HG03457 (cell line): ENCODE measurements at regions not wholly inside any gene's neighbourhood (a gene's known extent, or its start where the extent isn't known, plus 50 kb on each side); places are given as distances from the start of the nearest gene placed in this dataset.
"Not testable (repeated sequence)": the region's sequence is repeated elsewhere in the genome, so short reads cannot be mapped to it uniquely, and the experiment has no call there.

ENCODE experiments used
- ATAC-seq: cut with Tn5 transposase; IDR thresholded peaks from one replicate; pipeline ENCODE4 v1.9.1; 2021; ENCODE audit warnings: moderate number of reproducible peaks; ENCODE audit not compliant: unreplicated experiment

DNA sequence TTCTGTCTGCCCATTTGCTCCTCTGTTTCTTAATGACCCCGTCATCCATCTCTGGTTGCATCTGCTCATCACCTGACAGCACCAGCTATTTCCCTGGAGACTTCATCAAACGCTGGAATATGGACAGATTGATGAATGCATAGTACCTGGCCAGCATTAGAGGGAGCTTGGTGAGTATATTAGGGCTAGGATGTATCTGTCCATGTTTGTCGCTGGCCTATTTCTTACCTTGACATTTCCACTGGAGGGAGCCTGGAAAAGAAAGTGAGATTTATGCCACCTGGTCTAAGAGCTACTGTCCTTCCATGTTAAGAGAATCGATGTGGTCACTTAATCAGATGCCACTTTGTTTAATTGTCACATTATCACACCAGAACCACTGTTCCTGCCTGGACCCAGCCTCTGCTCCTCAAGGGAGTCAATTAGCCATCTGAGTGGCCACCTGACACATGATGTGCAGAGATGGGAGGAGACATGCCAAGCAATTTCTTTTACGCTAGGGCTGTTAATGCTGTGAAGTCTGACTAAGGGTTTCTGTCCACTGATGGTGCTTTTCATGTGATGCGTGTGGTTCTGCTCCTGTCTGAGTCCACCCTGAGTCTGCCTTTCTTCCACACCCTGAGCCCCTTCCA is 75.3 kb upstream of the SFSWAP start:
- no peak for ATAC-seq

DNA sequence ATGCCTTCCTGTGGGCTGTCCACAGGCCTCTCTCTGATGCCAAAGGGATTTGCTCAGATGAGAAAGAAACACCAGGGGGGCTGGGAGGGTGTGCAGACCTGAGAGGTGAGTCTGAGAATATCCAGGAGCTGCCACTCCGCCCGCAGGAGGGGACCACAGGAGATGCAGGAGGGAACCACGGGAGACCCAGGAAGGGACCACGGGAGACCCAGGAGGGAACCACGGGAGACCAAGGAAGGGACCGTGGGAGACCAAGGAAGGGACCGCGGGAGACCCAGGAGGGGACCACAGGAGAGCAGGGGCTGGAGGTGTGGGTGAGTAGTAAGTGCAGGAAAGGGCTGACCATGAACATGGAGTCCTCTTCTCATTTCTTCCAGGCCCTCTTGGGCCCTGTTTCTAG is 74.6 kb upstream of the SFSWAP start:
- no peak for ATAC-seq

DNA sequence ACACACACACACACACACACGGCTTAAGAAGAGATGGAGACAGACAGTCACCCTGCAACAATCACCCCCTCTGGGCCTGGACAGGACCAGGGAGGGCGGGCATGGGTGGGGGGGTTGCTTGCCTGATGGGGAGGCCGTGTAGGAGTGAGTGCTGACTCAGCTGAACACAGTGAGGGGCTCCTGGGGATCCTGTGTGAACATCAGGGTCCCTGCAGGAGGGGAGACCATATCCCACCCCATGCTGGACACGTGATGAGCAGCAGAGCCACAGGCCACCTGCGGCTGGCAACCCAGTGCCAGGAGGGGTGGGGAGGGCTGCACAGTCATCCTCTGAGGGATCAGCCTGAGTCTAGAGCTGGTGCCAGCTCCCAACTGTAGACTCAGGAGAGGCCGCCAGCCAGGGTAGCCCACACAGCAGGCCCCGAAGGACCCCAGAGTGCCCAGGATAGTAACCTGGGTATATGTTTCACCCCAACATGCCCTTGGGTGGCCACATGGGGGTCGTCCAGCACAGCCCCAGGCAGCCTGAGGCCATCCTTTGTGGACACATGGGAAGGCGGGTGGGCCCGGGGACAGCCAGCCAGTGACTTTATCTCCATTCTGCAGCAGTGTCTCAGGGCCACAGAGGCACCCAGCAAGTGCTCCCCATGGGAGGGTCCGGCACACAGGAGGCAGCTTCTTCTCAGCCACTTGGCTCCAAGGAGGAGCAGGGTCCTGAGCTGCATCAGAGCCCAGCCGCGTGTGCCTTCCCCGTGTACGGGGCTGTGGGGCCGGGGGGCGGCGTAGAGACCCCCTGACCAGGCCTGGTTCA is 73.7 kb upstream of the SFSWAP start:
- ATAC-seq = no peak

DNA sequence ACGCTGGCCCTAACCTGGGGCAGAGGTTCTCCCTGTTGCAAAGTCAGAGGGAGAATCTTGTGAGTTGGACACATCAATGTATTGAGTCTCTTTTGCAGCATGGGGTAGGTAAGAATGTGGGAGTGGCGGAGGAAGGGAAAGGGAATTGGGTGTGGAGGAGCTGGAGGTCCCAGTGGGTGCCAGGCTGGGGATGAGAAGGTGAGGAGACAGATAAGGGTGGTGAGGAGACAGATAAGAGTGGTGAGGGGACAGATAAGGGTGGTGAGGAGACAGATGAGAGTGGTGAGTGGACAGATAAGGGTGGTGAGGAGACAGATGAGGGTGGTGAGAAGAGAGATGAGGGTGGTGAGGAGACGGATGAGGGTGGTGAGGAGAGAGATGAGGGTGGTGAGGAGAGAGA is 72.9 kb upstream of the SFSWAP start:
- ATAC-seq = no peak

DNA sequence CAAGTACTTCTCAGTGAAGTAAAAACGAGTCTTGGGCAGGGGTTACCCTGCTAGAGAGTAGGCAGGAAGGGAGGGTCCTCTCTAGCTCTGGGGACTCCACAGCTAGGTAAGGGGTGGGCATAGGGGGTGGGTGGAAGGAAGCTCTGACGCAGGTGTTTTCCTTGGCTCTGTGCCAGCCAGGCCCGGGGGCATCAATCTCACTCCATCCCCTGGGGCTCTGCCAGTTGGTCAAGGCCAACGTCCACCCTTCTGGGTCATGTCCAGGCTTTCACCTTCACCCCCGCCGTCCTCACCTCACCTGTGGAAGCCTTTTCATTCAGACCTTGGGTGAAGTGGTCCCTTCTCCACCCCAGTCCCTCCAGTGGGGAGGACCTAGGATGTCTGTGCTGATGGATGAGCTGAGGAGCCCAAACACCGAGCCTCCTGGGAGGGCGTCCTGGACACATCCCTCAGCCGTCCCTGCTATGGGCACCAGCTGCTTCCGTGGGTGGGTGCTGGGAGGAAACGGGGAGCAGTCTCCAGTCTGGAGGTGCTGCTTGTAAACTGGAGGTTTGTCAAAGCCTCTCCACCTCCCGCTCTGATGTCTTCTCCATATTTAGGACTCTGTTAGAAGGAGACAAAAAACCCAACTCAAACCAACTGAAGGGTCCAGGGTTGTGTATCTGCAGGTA is 71.5 kb upstream of the SFSWAP start:
- ATAC-seq = no peak

DNA sequence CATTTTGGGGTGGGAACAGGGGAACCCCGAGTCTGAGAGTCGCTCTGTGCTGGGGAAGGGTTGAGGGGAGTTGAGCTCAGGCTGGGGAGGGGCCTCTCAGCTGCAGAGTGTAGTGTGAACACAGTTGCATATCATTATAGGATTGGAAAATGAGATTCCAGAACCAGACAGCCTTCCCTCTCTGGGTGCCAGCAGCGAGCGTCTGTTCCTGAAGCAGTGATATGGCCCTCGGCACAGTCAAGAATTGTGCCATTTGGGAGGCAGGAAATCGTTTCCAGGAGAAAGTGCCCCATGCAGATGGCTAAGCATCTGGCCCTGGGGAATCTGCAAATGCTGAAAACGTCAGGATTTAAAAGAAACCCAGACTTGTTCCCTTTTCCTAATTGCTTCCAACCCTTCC is 70.4 kb upstream of the SFSWAP start:
- no peak for ATAC-seq

DNA sequence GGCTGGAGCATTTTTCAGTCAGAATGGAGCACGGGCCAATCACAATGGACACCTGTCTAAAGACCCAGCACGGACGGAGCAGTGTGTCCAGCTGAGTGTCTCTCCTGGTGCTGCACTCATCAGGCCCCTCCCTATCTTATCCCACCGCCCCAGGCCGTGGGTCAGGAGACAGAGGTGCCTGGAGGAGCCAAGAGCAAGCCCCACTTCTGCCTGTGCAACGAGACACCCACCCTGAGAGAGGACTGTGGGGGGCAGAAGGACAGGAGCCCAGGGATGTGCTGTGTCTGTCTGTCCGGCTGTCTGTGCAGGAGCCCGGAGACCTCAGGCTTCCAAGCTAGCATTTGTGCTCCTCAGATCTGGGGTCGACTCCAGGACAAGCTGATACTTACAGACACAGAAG is 69.6 kb upstream of the SFSWAP start:
- no peak for ATAC-seq

DNA sequence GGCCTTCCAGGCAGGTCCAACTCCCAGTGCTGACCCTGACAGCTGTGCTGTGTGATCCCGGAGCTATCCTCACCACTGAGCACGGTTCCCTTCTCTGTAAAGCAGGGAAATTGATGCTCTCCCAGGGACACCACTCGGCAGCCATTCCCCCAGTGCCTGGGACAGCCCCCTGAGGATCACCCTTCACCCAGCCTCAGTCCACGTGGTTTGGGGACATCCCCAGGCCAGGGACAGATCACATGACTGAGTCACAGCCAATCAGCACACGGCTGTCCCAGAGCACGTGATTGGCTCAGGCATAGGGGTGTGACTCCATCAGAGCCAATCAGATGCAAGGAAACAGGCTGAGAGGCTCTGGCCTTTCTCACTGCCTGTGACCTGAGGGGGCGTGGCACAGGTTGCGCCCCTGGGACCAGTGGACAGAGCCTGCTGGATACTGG is 68.8 kb upstream of the SFSWAP start:
- ATAC-seq = no peak

DNA sequence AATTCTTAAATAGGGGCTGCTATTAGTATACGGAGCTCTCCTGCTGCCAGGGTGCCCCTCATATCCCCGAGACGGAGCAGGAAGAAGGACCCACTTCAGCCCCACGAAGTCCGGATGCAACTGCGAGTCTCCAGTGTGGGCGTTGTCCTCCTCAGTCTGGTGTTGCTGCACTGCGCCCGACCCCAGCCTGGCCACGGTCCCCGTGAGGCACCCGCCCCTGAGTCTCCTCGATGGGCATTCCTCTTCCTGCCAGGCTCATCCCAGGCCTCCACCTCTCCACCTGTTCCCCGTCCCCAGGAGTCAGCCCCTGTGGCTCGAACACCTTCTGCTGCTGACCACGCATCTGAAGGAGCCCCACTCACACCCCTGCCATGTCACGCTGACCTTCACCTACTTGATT is 68.1 kb upstream of the SFSWAP start:
- ATAC-seq = no peak

DNA sequence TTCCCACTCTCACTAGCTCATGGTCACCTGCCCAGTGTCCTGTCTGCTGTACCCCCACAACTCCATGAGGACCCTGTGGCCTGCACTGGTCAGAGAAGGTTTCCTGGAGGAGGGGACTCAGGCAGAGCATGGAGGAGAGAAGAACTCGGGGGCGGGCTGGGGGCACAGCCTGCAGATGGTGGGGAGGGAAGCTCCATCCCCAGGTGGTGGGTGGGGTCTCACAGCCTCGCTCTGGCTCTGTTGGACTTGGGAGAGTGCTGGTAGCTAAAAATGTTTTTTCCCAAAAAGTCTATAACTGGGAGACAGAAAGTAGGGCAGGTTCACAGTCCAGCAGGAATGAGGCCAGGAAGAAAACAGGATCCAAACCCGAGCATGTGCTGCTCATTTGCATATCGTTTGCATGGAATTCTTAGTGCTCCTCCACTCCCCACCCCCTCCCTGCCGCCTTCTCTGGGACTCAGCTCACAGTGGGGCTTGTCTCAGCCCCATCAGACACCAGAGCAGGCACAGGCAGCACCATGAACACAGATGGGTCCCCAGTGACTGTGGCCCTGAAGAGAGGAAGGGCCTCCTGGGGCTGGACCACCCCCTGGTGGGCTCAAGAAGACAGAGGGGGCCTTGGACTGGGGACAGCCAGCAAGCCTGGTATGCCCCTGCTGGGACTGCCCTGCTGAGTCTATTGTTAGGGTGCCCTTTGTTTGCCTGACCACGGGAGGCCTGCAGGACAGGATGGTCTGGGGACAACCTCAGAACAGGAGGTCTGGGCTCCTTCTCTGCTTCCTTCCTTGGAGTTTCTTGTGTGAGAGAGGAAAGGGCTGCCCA is 67.0 kb upstream of the SFSWAP start:
- ATAC-seq = no peak

DNA sequence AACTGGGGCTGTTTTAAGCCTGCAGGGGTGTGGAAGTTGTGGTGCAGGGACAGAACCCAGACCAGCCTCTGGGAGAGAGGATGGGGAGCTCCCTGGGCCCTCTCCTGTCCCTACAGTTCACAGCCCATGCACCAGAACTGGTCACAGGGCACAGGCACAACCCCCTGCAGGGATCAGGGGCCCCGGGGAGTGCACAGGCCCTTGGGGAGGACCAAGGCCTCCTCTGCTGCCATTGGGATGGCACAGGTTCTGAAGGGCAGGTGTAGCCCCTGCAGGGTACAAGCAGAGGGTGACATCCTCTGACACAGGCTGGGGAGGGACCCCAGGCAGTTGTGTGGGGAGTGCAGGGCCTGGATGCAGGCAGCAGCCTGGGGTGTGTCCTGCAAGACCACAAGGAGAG is 66.4 kb upstream of the SFSWAP start:
- no peak for ATAC-seq

DNA sequence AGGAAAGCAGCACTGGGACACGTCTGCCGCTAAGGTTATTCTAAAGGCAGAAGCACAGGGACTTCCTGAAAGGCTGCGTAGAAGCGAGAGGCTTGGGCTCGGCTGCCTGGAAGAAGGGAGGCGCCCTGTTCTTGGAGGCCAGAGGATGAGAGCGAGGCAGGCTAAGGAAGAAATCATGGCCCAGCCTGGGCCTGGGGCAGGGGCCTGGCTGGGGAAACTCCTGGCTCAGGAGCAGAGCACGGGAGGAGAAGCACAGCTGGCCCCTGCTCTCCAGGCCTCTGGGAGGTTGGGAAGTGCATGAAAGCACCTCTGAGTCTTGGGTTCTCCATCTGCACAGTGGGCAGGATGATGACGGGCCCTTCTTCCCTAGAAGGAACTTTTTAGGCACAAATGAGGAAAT is 66.0 kb upstream of the SFSWAP start:
- ATAC-seq = not testable (repeated sequence)

DNA sequence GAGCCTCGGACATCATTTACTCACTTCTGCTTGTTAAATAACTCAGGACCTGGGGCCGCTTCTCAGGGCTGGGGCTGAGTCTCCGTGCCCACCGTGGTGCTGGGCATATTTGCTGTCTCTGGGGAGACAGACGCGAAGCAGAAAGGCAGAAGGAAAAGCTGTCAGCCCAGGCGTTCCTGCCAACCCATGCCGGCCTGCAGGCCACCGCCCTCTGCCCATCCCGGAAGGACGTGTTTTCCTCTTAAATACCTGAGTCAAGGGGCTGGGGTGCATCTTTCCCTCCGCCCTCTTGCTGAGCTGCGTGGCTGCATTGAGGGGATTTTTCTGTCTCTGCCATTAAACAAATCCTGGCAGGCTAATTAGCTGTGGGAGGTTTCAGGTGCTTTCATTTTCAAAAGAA is 65.3 kb upstream of the SFSWAP start:
- ATAC-seq = not testable (repeated sequence)

DNA sequence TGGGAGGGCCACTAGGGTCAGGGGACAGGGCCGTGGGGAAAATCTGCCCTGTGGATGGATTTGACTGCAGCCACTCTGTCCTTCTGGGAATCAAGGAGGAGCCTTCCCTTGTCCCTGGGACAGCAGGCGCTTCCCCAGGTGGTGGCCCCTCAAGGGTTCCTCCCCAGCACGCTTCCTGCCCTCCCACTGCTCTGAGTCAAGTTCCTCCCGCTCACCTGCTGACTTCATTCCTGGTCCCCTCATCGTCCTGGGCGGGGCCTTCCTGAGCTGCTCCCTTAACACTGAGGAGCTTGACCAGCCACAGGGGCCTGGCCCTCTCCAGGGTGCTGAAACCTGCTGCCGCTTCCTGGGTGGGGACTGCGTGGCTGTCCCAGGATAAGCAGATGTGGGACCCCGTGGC is 64.4 kb upstream of the SFSWAP start:
- not testable (repeated sequence) for ATAC-seq

DNA sequence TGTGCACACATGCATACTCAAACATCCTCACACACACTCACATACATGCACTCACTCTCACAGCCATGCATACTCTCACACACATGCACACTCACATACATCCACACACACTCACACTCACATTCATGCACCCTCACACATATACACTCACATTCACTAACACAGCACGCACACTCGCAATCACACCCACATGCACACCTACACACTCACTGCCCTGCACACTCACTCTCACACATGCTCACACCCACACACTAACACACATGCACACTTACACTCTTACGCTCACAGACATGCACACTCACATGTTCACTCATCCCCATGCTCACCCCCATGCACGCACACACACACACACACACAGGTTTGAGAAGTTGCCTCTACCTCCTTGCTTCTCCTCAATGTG is 63.2 kb upstream of the SFSWAP start:
- ATAC-seq = no peak

DNA sequence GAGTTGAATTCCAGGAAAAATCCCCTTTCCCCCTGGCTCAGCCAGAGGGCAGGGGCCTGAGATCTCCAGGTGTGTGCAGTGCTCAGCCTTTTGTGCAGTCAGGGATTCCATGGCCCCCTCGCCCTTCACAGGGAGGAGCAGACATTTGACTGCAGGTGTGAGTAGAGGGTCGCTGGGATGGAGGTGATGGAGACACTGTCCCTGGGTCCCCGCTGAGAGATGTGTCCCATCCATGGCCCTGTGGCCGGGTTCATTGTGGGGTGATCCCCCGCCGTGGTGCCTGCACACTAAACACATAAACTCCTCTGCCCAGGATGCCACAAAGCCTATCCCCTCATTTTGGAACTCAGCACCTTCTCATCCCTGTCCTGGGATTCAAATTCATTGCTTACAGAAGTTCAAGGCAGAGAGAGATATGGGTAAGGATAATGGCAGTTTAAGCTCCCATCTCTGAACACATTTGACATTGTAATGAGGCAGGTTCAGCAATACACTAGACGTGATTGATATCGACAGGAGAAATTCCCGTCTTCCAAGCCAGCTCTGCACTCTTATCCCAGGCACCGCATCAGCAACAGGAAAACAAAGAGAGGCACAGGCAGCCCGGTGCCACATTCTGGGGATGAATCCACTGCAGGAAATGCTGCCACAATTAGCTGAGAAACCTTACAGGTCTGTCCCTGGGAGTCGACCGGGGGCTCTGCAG is 55.3 kb upstream of the SFSWAP start:
- not testable (repeated sequence) for ATAC-seq

DNA sequence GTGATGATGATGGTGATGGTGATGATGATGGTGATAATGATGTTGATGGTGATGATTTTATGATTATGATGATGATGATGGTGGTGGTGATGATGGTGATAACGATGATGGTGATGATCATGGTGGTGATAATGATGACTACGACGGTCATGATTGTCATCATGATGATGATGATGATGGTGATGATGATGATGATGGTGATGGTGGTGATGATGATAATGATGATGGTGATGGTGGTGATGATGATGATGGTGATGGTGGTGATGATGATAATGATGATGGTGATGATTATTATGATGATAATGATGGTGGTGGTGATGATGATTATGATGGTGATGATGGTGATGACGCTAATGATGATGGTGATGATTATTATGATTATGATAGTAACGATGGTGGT is 54.1 kb upstream of the SFSWAP start:
- not testable (repeated sequence) for ATAC-seq

DNA sequence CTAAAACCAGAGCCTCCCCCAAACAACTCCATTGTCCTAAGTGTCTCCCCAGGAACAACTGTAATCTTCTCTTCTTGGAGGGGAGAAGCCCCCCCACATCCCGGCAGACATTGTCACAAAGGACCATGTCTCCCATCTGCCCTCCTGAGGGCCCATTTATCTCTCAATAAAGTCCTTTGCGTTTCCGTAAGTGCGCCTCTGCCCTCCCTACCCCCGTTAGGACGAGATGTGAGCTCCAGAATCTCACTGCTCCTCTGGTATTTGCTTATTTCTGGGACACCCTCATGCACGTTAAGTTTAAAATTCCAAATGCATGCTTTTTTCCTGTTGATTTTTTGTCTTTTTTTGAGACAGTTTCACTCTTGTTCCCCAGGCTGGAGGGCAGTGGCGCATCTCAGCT is 52.3 kb upstream of the SFSWAP start:
- not testable (repeated sequence) for ATAC-seq

DNA sequence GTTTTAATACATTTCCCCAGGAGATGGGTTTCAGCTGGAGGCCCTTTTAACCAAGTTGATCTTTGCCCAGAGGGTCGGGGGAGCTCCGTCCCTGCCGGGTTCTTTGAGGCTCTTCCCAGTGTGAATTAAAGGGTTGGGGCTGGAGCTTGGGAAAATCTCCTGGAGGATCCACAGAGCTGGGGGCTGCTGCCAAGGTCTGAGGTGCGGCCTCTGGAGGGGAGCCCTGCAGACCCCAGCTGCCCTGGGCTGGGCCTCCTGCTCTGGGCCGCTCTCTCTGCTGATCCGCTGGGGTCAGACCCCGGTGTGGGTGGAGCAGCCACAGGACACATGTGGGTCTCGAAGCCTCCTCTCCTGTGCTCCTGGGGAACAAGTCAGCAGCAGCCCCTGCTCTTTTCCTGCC is 51.4 kb upstream of the SFSWAP start:
- not testable (repeated sequence) for ATAC-seq

DNA sequence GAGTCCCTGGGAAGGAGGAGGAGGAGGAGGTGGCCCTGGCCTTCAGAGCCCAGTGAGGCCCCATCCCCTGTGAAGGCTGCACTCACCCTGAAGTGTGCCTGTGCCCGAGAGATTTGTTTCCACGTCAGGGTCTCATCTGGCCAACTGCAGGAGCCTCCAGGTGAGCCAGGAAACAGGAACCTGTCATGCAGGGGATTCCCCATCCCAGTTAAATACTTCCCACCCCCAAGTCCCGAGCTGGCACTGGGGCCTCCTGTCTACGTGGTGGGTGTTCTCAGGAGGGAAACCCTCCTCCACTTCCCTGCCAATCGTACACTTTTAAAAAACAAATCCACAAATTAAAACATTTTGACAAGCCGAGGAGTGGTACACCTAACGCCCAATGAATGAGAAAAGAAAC is 50.9 kb upstream of the SFSWAP start:
- not testable (repeated sequence) for ATAC-seq

DNA sequence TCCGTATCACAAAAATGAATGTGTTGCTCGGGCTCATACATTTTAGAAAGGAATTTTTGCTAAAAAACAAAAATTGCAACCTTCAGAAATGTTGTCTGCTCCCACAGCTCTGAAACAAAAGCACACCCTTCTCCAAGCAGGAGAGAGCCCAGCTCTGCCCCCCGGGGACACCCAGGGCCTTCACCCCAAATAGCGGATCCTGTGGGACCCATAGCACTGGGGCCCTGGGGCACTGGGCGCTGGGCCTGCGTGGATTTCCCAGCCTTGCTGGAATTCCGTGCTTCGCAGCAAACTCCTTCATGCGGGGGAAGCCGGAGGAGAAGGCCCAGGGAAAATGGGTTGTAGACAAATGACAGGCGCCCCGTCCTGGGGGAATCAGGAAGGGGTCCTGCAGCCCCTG is 50.5 kb upstream of the SFSWAP start:
- ATAC-seq = not testable (repeated sequence)
